Stimulated activated CD8-positive, alpha-beta memory T cell treated with anti-CD3 and anti-CD28 coated beads, Interleukin-12 subunit alpha, Interleukin-12 subunit beta, amount 100 ng/mL, for 24 hours (primary cell): ENCODE measurements at regions not wholly inside any gene's neighbourhood (a gene's known extent, or its start where the extent isn't known, plus 50 kb on each side); places are given as distances from the start of the nearest gene placed in this dataset.
"Not testable (repeated sequence)": the region's sequence is repeated elsewhere in the genome, so short reads cannot be mapped to it uniquely, and the experiment has no call there.

Source experiments
- DNase-seq: peaks from one replicate; pipeline ENCODE4 v3.0.0-alpha.2; 2020; ENCODE audit errors: extremely low read depth

GRCh38 chr1:168457296-168457695, 86.5 kb downstream of the XCL2 start:
- not testable (repeated sequence) for DNase-seq

DNA sequence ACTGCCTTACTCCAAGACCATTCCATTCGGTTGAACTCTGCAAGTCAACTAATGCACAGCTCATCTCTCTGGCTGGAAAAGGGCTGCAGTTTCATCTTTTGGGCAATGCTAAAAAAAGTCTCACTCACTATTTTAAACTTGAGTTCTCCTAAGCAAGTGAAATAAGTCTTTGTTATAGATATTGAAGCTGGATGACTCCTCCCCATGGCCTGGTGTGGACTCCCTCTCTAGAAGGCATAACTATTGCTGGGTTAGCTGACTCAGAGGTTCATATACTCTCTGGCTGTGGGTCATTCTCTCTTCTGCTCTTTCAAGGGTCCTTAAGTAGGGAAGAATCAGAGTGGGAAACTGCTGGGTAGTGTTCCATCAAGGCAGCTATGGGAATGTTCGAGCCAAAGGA, 88.0 kb downstream of the XCL2 start:
- no peak for DNase-seq

- no peak for DNase-seq
These were observed 89.5 kb downstream of the XCL2 start for GRCh38 chr1:168454211-168454815.

- DNase-seq = no peak
These were observed 90.7 kb downstream of the XCL2 start for GRCh38 chr1:168453056-168453455.

GRCh38 chr1:168452329-168452728, 91.5 kb downstream of the XCL2 start:
- DNase-seq = no peak

DNA sequence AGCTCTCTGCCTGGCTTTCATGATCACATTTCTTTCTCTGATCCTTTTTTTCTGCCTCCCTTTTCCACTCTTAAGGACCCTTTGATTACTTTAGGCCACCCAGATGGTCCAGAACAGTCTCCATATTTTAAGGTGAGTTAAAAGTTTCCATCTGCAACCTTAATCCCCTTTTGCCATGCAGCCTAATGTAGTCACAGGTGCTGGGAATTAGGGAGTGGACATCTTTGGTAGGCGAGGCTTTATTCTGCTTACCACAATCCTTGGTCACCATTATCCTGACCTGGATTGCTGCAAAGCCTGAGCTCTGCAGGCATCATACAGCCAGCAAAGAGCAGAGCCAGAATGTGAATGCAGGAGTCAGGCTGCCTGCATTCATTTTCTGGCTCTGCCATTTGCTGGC, 95.9 kb downstream of the XCL2 start:
- no peak for DNase-seq

- no peak for DNase-seq
These were observed 97.7 kb downstream of the XCL2 start for GRCh38 chr1:168446081-168446480.

DNA sequence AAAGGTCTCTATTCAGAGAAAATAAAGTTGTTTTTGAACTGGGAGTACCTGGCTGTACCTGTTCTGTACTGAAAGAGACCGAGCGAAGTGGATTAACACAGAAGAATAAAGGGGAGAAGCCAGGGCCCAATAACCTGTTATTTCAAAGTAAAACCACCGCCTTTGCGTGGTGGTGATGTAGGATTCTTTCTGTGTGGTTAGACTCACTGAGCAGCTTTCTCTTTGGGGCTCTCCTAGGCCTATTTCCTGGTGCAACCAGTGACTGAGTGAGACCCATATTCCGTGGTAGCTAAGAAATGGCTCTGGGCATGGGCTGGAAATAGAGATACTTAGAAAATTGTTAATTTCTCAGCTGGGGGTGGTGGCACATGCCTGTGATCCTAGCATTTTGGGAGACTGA, 99.9 kb downstream of the XCL2 start:
- no peak for DNase-seq

GRCh38 chr1:168443356-168443755, 100.4 kb downstream of the XCL2 start:
- DNase-seq = no peak

- no peak for DNase-seq
These were observed 100.9 kb downstream of the XCL2 start for GRCh38 chr1:168442931-168443330.

- no peak for DNase-seq
These were observed 102.1 kb downstream of the XCL2 start for GRCh38 chr1:168441745-168442144.

GRCh38 chr1:168439456-168440375, 104.1 kb downstream of the XCL2 start:
- peak; percentile 58 for DNase-seq

- DNase-seq = no peak
These were observed 105.2 kb downstream of the XCL2 start for GRCh38 chr1:168438626-168439025.

- no peak for DNase-seq
These were observed 106.0 kb downstream of the XCL2 start for GRCh38 chr1:168437821-168438220.

- DNase-seq = no peak
These were observed 108.4 kb downstream of the XCL2 start for GRCh38 chr1:168435439-168435838.

- no peak for DNase-seq
These were observed 110.6 kb downstream of the XCL2 start for GRCh38 chr1:168433238-168433637.

DNA sequence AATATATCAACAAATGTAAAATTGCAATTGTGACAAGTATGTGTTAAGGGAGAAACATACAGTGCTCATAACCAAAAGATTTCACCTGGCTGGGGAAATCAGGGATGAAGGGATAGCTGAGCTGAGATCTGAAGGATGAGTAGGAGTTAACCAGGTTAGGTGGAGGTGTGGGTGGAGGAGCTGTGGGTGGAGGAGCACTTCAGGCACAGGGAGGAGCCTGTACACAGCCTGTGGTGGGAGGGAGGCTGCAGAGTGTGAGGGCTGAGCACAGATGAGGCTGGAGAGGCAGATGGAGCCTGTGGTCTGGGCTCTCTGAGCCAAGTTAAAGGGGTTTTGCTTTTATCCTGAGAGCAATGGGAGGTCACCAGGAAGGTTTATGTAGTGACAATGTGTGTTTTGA, 111.9 kb downstream of the XCL2 start:
- no peak for DNase-seq

DNA sequence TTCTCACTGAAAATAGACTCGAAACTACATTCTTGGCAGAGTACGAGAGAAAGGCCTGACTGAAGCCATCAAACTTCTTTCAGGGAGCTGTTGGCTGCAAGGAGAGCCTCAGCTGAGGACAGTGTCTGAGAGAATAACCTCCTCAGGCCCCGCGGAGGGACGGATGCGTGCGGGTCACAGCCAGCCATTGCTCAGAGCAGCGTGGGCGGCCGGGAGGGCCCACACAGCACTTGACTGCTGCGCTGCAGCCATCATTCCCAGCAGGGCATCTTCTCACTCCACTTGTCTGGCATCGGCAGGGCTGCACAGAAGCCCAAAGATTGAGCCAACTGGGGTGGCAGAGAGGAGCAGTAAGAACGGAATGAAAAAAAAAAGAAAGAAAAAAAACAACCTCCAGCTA, 113.5 kb downstream of the XCL2 start:
- no peak for DNase-seq

- no peak for DNase-seq
These were observed 115.6 kb downstream of the XCL2 start for GRCh38 chr1:168428063-168428731.

DNA sequence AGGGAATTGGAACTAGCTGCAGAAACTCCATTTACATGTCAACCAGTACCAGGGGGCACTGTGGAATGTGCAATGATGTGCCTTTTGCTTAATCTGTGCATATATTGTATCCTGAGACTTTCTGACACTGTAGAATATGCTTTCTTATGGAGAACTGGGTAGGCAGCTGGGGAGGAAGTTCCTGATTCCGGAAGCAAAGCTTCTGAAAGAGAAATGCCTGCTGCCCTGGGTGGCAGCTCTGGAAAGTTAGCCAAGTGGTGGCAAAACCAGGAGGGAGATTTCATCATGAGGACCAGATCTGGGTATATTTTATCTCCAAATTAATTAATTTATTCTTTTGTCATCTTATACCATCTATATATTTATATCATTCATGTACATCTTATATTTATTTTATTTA, 116.7 kb downstream of the XCL2 start:
- no peak for DNase-seq

DNA sequence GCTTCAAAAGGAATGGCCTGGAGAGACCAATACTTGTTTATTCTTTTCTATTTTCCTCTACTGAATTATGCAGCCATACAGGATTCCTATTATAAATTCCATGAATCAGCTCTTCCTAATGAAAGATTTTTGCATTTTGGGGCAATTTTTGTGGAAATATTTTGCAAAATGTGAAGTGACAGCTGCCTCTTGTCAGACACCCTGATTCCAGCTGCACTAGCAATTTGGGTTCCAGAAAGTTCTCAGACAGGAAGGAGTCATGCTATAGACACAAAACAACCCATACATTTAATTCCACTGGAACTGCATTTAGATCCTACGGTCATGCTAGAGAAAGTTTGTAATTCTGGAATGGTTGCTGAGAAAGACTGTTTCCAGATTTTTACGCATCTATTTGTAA, 119.5 kb downstream of the XCL2 start:
- DNase-seq = no peak

DNA sequence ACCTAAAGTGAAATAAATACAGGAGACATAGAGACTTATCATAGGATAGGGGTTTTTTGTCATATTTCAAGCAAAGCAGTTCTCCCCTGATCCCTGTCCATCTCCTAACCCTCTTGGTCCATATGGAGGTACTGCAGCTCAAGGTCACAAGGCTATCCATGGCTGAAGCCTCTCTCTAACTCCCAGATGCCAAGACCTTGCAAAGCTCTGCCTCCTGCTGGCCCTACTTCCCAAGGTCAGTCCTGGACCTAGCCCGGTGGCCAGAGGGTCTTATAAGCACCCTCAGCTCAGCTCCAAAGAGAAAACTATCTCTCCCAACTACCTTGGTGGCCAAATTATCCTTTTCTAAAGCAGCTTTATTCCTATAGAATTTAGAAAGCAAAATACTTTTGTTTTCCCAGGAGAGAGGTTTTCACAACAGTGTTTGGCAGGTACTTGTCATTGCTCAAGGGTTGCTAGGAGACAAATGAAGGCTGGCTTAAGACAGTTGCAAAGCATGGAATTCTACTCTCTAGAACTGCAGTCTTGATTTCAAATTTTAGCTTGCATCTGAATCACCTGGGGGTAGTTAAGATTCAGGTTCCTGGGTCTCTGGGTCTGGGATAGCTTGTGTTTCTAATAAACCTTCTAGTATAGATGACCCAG, 121.5 kb downstream of the XCL2 start:
- DNase-seq = no peak
